ENCODE measurements at regions not wholly inside any gene's neighbourhood (a gene's known extent, or its start where the extent isn't known, plus 50 kb on each side); places are given as distances from the start of the nearest gene placed in this dataset.
A peak's percentile ranks its signal among the peaks of the same experiment; 100 is the strongest.
"Not testable (repeated sequence)": the region's sequence is repeated elsewhere in the genome, so short reads cannot be mapped to it uniquely, and the experiment has no call there.

DNA sequence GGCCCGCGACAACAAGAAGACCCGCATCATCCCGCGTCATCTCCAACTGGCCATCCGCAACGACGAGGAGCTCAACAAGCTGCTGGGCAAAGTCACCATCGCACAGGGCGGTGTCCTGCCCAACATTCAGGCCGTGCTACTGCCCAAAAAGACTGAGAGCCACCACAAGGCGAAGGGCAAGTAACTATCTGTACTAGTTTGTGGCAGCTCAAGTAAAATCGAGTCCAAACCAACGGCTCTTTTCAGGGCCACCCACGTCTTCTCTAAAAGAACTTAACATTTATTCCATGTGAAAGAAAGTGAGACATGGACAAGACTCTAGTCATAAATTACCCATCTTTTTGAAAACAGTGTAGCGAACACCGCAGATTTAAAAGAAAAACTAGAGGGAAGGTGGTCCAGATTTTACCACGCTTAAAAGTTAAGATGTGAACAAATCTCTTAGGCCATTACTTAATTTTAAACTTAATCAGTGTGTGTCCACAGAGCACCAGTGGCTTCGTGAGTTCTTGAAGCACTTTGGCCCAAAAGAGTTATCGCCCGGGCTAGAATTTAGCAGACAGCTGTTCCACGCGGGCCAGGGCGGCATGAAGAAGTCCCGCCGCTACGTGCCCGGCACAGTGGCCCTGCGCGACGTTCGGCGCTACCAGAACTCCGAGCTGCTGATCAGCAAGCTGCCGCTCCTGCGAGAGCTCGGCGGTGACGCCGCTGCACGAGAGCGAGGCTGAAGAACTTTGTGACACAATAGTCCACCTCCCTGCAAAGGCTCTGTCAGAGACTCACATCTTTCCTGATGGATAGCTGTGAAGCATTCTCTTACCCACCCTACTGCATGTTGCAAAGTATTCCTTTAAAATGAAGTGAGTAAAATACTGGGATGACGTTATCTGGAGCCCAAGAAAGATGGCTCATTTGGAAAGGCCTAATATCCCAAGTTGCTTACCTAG, 113.9 kb upstream of the PRSS16 start:
- Histone ChIP-seq H3K4me3 (ENCODE audit: insufficient read depth, low read depth, low read length) (peak overlapping the region; percentile 72), H3K36me3 (replicated peaks; ENCODE audit: control insufficient read depth, insufficient read depth, low read length) (no peaks in the 10 kb centered on the region), H3K27me3 (ENCODE audit: control insufficient read depth, insufficient read depth, low read length) (no peaks in the 10 kb centered on the region)
- DNase-seq = peak; percentile 53

DNA sequence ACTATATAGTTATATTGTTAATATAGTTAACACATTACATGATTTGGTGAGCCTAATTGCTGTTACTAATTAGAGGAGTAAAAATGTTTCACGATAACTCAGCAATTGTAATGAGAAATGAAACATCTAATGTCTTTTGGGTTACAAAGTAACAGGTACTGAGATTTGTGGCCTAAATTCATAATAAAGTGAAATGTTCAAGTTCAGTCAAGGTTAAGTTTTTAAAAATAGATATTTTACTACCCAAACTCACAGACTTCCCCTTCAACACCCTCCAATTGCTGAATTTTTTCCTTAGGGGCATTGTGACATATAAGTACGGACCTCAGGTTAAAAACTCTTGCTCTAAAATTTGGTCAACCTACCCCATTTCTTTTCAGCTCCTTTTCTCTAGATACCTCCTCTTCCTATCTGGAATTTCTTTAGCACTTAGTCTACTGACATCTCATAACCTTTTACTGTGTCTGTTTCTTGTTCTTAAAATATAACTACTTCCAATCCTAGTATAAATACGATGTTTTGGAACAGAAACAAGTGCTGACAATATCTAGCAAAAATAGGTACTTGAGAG, 112.3 kb upstream of the PRSS16 start:
- Histone ChIP-seq H3K4me3 (ENCODE audit: insufficient read depth, low read depth, low read length) (no peak overlapping the region), H3K27me3 (ENCODE audit: control insufficient read depth, insufficient read depth, low read length) (no peaks in the 10 kb centered on the region), H3K36me3 (replicated peaks; ENCODE audit: control insufficient read depth, insufficient read depth, low read length) (no peaks in the 10 kb centered on the region)
- no peak for DNase-seq

- no peaks in the 10 kb centered on the region for H3K27me3 ChIP-seq (ENCODE audit: control insufficient read depth, insufficient read depth, low read length)
- DNase-seq = no peak
- no peak overlapping the region for H3K4me3 ChIP-seq (ENCODE audit: insufficient read depth, low read depth, low read length)
- no peaks in the 10 kb centered on the region for H3K36me3 ChIP-seq (replicated peaks; ENCODE audit: control insufficient read depth, insufficient read depth, low read length)
These were observed 111.3 kb upstream of the PRSS16 start for GRCh38 chr6:27136077-27136644.

GRCh38 chr6:27136978-27137814, 110.3 kb upstream of the PRSS16 start:
- no peaks in the 10 kb centered on the region for H3K27me3 ChIP-seq (ENCODE audit: control insufficient read depth, insufficient read depth, low read length)
- H3K4me3 ChIP-seq (ENCODE audit: insufficient read depth, low read depth, low read length) = no peak overlapping the region
- no peak for DNase-seq
- H3K36me3 ChIP-seq (replicated peaks; ENCODE audit: control insufficient read depth, insufficient read depth, low read length) = no peaks in the 10 kb centered on the region

DNA sequence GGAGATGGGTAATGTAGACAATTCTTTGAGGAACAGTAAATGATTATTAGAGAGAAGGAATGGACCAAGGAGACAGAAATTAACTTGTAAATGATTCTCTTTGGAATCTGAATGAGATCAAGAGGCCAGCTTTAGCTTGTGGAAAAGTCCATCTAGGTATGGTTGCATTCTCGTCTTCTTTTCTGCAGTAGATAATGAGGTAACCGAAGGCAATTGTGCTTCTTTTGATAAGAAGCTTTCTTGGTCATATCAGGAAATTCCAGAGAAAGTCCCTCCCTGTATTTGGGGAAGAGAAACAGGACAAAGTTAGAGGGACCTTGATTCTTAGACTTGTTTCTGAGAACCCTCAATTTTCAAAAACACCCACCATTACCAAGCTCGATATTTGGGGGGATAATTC, 109.1 kb upstream of the PRSS16 start:
- H3K4me3 ChIP-seq (ENCODE audit: insufficient read depth, low read depth, low read length) = no peak overlapping the region
- no peaks in the 10 kb centered on the region for H3K27me3 ChIP-seq (ENCODE audit: control insufficient read depth, insufficient read depth, low read length)
- H3K36me3 ChIP-seq (replicated peaks; ENCODE audit: control insufficient read depth, insufficient read depth, low read length) = no peaks in the 10 kb centered on the region
- DNase-seq = no peak

DNA sequence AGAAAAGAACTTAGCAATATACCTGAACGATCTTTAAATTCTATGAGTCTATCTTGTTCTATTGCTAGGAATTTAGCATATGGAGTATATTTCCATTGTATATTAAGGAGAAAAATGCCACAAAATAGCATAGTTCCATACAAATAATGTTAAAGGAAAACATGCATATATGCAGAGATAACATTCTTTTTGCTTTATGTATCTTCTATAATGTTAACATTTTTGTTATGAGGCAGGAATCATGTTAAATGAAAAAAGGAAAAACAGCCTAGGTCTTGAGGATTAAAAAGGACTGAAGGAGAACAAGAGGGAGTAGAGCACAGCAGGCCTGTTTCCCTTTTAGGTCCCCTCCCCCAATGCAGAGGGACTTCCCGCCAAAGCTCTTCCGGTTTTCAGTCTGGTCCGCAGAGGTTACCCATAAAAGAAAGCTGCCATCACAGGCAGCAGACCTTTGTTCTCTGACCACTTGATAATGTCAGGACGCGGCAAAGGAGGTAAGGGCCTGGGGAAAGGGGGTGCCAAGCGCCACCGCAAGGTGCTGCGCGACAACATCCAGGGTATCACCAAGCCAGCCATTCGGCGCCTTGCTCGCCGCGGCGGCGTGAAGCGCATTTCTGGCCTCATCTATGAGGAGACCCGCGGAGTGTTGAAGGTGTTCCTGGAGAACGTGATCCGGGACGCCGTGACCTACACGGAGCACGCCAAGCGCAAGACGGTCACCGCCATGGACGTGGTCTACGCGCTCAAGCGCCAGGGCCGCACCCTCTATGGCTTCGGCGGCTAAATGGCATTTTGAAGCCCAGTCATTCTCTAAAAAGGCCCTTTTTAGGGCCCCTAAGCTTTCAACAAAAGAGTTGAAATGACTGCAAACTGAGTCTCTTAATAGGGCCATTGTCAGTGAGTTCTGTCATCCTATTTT, 108.4 kb upstream of the PRSS16 start:
- DNase-seq = peak; percentile 80
- peak overlapping the region; percentile 76 for H3K4me3 ChIP-seq (ENCODE audit: insufficient read depth, low read depth, low read length)
- no peaks in the 10 kb centered on the region for H3K36me3 ChIP-seq (replicated peaks; ENCODE audit: control insufficient read depth, insufficient read depth, low read length)
- no peaks in the 10 kb centered on the region for H3K27me3 ChIP-seq (ENCODE audit: control insufficient read depth, insufficient read depth, low read length)

DNA sequence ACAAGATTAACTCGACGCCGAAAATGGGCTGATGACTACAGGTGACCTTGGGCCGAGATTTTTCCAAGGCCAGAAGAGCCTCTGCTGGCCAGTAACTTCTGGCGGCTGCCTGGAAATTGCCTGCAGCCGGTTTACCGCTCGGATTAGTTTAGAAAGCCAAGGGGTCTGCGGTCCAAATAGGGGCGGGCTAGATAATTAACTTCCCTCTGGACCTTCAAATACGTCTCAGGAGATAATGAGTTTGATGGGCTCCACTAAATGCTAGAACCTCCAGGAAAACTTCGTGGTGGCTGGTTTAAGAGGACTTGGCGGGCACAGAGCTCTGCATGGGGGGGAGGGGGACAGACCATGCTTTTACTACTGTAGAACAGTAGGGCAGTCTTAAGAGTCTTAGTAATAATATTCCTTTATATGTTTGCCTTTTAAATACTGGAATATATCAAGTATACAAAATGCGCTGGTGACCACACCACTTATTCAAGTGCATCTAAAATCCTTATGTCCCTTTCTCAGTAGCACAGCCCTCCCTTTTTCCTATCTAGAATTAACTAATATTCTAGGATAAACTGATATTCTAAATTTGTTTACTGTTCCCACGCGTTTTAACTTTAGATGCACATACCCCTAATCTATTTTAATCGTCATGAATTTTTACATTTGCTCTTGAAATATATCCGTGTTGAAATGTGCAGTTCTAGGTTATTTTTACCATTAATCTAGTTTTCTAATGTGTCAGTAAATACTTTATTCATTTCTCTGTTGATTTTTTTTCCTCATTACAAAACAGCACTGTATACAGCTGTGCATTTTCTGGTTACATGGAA, 107.5 kb upstream of the PRSS16 start:
- Histone ChIP-seq H3K4me3 (ENCODE audit: insufficient read depth, low read depth, low read length) (peak overlapping the region; percentile 76), H3K36me3 (replicated peaks; ENCODE audit: control insufficient read depth, insufficient read depth, low read length) (no peaks in the 10 kb centered on the region), H3K27me3 (ENCODE audit: control insufficient read depth, insufficient read depth, low read length) (no peaks in the 10 kb centered on the region)
- DNase-seq = no peak

- no peak for DNase-seq
- no peaks in the 10 kb centered on the region for H3K27me3 ChIP-seq (ENCODE audit: control insufficient read depth, insufficient read depth, low read length)
- peak overlapping the region; percentile 16; the same call in 1 of the 2 replicates for H3K4me3 ChIP-seq (ENCODE audit: insufficient read depth, low read depth, low read length)
- H3K36me3 ChIP-seq (replicated peaks; ENCODE audit: control insufficient read depth, insufficient read depth, low read length) = no peaks in the 10 kb centered on the region
These were observed 106.4 kb upstream of the PRSS16 start for GRCh38 chr6:27140999-27141528.

GRCh38 chr6:27141529-27142015, 105.9 kb upstream of the PRSS16 start:
- H3K36me3 ChIP-seq (replicated peaks; ENCODE audit: control insufficient read depth, insufficient read depth, low read length) = no peaks in the 10 kb centered on the region
- no peaks in the 10 kb centered on the region for H3K27me3 ChIP-seq (ENCODE audit: control insufficient read depth, insufficient read depth, low read length)
- DNase-seq = no peak
- H3K4me3 ChIP-seq (ENCODE audit: insufficient read depth, low read depth, low read length) = no peak overlapping the region; the same call in 1 of the 2 replicates

DNA sequence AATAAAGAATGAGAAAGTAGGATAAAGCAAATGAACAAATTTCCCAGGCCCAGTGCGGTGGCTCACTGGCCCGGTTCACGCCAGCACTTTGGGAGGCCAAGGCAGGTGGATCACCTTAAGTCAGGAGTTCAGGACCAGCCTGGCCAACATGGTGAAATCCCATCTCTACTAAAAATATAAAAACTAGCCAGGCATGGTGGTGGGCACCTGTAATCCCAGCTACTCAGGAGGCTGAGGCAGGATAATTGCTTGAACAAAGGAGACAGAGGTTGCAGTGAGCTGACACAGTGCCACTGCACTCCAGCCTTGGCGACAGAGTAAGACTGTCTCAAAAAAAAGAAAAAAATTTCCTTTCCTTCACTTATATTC, 104.5 kb upstream of the PRSS16 start:
- not testable (repeated sequence) for H3K36me3 ChIP-seq (replicated peaks; ENCODE audit: control insufficient read depth, insufficient read depth, low read length); H3K4me3 ChIP-seq (ENCODE audit: insufficient read depth, low read depth, low read length); DNase-seq; H3K27me3 ChIP-seq (ENCODE audit: control insufficient read depth, insufficient read depth, low read length)

GRCh38 chr6:27143474-27144026, 104.0 kb upstream of the PRSS16 start:
- no peak for DNase-seq
- Histone ChIP-seq H3K27me3 (ENCODE audit: control insufficient read depth, insufficient read depth, low read length) (no peaks in the 10 kb centered on the region), H3K36me3 (replicated peaks; ENCODE audit: control insufficient read depth, insufficient read depth, low read length) (no peaks in the 10 kb centered on the region), H3K4me3 (ENCODE audit: insufficient read depth, low read depth, low read length) (no peak overlapping the region)

DNA sequence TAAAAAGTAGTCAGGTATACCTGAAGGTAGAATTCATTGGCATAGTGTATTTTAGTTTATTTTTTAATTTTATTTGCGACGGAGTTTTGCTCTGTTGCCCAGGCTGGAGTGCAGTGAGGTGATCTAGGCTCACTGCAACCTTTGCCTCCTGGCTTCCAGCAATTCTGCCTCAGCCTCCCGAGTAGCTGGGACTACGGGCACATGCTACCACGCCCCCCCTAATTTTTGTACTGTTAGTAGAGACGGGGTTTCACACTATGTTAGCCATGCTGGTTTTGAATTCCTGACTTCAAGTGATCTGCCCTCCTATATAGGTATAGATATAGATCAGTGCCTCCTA, 102.8 kb upstream of the PRSS16 start:
- DNase-seq = no peak
- Histone ChIP-seq H3K27me3 (ENCODE audit: control insufficient read depth, insufficient read depth, low read length) (no peaks in the 10 kb centered on the region), H3K4me3 (ENCODE audit: insufficient read depth, low read depth, low read length) (peak overlapping the region; percentile 60; the same call in 1 of the 2 replicates), H3K36me3 (replicated peaks; ENCODE audit: control insufficient read depth, insufficient read depth, low read length) (no peaks in the 10 kb centered on the region)
